ENCODE measurements at regions not wholly inside any gene's neighbourhood (a gene's known extent, or its start where the extent isn't known, plus 50 kb on each side); places are given as distances from the start of the nearest gene placed in this dataset.

DNA sequence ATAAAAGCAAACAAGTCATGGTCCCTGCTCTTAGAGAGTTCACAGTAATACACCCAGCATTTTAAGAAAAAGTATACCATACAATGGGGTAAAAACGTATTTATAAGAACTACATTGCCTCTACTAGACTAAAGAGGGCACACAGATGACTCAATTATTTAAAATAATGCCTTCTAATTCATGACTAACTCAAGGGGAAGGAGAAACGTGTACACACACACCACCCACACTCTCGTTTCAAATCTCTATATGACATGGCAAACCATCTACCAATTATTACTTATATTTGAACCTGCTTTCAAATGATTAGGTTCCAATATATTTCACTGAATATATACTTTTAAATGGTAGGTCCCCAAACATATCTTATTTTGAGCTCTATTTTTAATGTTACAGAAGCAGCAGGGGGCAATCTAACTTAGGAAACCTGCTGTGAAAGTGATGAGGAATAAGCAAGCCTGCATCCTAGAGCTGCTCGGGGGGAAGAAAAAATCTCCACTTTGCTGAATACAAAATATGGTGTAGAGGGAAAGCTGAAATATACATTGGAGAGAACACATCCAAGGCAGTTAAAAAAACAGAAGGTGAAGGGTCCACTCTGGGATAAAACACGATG is 232.4 kb upstream of the PSMD7 start:
- ChIA-PET CTCF (interaction anchor here (1.0 to 1.5 kb wide), 3 partner anchors 10 to 43 kb away, joined by 3 read pairs; no protein-coding TSS in a partner anchor), POLR2A (no interaction called here)
- DNase-seq (ENCODE audit: extremely low spot score) = no peak
- TF ChIP-seq, protein P1, sequence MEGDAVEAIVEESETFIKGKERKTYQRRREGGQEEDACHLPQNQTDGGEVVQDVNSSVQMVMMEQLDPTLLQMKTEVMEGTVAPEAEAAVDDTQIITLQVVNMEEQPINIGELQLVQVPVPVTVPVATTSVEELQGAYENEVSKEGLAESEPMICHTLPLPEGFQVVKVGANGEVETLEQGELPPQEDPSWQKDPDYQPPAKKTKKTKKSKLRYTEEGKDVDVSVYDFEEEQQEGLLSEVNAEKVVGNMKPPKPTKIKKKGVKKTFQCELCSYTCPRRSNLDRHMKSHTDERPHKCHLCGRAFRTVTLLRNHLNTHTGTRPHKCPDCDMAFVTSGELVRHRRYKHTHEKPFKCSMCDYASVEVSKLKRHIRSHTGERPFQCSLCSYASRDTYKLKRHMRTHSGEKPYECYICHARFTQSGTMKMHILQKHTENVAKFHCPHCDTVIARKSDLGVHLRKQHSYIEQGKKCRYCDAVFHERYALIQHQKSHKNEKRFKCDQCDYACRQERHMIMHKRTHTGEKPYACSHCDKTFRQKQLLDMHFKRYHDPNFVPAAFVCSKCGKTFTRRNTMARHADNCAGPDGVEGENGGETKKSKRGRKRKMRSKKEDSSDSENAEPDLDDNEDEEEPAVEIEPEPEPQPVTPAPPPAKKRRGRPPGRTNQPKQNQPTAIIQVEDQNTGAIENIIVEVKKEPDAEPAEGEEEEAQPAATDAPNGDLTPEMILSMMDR (IDR thresholded peaks at IDR 0.05; ENCODE audit: control extremely low read depth, extremely low read depth, low read depth, missing control alignments) = no peak

DNA sequence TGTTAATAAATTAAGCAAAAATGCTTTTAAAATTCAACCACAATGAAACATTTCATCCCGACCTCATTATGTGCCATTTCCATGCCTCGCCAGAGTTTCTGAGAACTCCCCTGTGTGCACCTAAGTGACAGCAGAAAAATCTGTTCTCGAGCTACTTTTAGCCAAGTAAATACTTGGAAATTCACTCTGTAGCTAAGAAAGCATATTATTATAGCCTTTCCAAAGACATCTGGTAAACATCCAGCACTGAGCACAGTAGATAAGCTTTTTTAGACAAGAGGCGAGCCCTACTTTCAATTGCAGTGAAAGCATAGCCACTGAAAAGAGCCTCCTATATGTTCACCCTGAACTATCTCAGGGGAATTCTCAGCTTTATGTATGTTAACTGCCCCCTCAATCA is 242.8 kb upstream of the PSMD7 start:
- TF ChIP-seq, protein P1 (IDR thresholded peaks at IDR 0.05; ENCODE audit: control extremely low read depth, extremely low read depth, low read depth, missing control alignments) = no peak
- POLR2A ChIA-PET = interaction anchor here (0.6 kb wide), 1 partner anchor 316 kb away, joined by 9 read pairs; no protein-coding TSS in a partner anchor
- CTCF ChIA-PET = no interaction called here
- no peak for DNase-seq (ENCODE audit: extremely low spot score)

DNA sequence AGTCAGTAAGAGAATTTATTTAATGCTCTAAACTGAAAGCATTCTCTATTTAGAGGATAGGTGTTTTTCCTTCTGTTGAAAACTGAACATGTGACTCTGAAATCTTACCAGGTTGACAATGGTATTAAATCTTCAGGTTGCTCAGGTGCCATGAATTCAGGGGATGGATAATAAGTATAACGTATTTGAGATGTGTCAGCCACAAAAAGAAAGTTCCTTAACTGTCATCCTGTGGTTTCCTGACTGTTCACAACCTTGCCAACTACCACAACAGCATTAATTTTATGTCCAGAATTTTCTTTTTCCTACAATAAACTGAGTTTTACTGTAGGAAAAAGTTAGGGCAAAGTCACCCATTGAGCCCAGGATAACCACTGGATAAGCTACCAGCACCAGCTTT is 243.3 kb upstream of the PSMD7 start:
- POLR2A ChIA-PET = no interaction called here
- CTCF ChIA-PET = interaction anchor here (1.3 kb wide), 1 partner anchor 18 kb away, joined by 3 read pairs; no protein-coding TSS in a partner anchor
- no peak for DNase-seq (ENCODE audit: extremely low spot score)
- TF ChIP-seq, protein P1 (IDR thresholded peaks at IDR 0.05; ENCODE audit: control extremely low read depth, extremely low read depth, low read depth, missing control alignments) = no peak

DNA sequence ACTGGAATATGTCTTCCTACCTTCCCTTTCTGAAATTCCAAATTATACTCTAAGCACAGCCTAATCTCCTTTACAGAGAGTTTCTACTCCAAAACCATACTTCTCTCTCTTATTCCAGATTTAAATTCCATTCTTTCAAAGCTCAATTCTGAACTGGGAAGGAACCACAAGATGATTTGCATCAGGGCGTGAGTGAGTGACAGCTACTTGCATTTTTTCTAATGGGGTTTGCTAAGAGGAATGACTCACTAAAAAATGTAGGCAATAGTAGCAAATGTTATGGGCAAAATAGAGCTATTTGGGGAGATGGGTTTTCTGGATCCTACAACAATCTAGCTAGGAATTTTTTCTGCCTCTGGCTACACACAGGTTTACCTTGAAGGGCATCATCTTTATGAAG is 244.6 kb upstream of the PSMD7 start:
- no peak for DNase-seq (ENCODE audit: extremely low spot score)
- TF ChIP-seq, protein P1 (IDR thresholded peaks at IDR 0.05; ENCODE audit: control extremely low read depth, extremely low read depth, low read depth, missing control alignments) = no peak
- POLR2A ChIA-PET = no interaction called here
- CTCF ChIA-PET = interaction anchor here (1.3 kb wide), 1 partner anchor 17 kb away, joined by 3 read pairs; no protein-coding TSS in a partner anchor

DNA sequence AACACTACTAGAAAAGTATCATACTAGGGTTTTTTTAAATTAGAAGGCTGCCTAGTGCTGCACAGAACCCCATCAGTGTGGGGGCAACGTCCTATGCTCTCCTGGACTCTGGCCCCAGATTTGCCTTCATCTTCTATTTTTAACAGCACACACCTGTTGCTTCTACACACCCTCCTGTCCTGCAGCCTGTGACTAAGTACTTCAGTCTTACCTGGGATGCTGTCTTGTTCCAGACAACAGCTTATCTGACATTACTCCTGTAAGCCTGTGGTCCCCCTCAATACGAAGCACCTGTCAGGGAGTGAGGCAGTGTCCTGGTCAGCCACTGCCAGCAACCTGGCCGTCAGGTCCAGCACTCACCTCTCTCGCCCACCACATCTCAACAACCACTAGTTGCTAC is 247.6 kb upstream of the PSMD7 start:
- CTCF ChIA-PET = interaction anchor here (0.8 to 1.7 kb wide), 2 partner anchors 15 to 25 kb away, joined by 3 to 5 read pairs; no protein-coding TSS in a partner anchor
- DNase-seq (ENCODE audit: extremely low spot score) = no peak
- TF ChIP-seq, protein P1 (IDR thresholded peaks at IDR 0.05; ENCODE audit: control extremely low read depth, extremely low read depth, low read depth, missing control alignments) = no peak
- POLR2A ChIA-PET = no interaction called here

DNA sequence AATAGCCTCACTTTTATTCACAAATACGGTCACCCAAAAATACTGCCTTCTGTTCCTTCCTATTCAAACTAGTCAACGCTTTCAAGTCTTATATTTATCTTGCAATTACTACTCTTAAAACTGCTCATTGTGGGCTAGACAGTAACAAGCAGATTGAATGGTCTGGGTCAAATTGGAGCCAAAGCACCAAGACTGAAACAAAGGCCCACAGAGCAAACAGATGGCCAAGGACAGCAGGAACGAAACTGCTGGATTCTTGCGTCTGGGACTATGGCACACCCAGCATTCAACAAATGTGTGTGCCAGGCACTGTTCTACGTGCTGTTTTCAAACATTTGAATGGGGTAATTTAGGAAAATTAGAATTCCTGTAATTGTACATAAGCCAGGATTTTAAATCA is 250.1 kb upstream of the PSMD7 start:
- CTCF ChIA-PET = no interaction called here
- POLR2A ChIA-PET = interaction anchor here (0.5 kb wide), 1 partner anchor 70 kb away, joined by 5 read pairs; no protein-coding TSS in a partner anchor
- TF ChIP-seq, protein P1 (IDR thresholded peaks at IDR 0.05; ENCODE audit: control extremely low read depth, extremely low read depth, low read depth, missing control alignments) = no peak
- no peak for DNase-seq (ENCODE audit: extremely low spot score)

All from GM10248 (cell line).